ENCODE measurements at regions not wholly inside any gene's neighbourhood (a gene's known extent, or its start where the extent isn't known, plus 50 kb on each side); places are given as distances from the start of the nearest gene placed in this dataset.

- TF ChIP-seq, protein P1, sequence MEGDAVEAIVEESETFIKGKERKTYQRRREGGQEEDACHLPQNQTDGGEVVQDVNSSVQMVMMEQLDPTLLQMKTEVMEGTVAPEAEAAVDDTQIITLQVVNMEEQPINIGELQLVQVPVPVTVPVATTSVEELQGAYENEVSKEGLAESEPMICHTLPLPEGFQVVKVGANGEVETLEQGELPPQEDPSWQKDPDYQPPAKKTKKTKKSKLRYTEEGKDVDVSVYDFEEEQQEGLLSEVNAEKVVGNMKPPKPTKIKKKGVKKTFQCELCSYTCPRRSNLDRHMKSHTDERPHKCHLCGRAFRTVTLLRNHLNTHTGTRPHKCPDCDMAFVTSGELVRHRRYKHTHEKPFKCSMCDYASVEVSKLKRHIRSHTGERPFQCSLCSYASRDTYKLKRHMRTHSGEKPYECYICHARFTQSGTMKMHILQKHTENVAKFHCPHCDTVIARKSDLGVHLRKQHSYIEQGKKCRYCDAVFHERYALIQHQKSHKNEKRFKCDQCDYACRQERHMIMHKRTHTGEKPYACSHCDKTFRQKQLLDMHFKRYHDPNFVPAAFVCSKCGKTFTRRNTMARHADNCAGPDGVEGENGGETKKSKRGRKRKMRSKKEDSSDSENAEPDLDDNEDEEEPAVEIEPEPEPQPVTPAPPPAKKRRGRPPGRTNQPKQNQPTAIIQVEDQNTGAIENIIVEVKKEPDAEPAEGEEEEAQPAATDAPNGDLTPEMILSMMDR (IDR thresholded peaks at IDR 0.05), result no peak
- TF ChIP-seq EP300 (IDR thresholded peaks at IDR 0.05), result no peak
These were observed 73.5 kb upstream of the PPARA start for GRCh38 chr22:46076651-46077339.
